ENCODE measurements at regions not wholly inside any gene's neighbourhood (a gene's known extent, or its start where the extent isn't known, plus 50 kb on each side); places are given as distances from the start of the nearest gene placed in this dataset.
A peak's percentile ranks its signal among the peaks of the same experiment; 100 is the strongest.

DNA sequence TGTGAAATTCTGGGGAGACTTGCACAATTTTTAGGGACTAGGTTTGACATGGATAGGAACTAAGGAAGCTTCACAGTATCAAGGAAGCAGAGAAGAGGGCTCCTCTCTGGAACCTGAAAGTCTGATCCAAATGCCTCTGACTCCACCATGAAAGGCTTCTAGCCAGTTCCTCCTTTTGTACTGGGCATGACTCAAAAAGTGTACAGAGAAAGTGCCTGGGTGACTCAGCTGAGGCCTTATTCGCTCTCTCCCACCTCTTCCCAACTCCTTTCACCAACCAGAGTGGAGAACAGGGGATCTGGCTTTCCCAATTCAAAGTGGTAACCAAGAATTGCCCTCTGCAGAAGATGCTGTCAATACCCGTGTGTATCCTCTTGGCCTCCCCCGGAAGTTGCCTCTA, 342.9 kb upstream of the PROK2 start:
- intact Hi-C loops (cut with DNase I) = no loop called here
- no peak for DNase-seq (ENCODE audit: extremely low spot score in 2 of 2)
- Histone ChIP-seq H3K36me3 (no peaks in the 10 kb centered on the region), H3K9me3 (no peaks in the 10 kb centered on the region), H3K4me1 (peaks cover 7% of the 10 kb centered on the region), H3K4me3 (no peak overlapping the region), H3K27me3 (no peaks in the 10 kb centered on the region), H3K27ac (no peak overlapping the region)
- TF ChIP-seq, protein P1, sequence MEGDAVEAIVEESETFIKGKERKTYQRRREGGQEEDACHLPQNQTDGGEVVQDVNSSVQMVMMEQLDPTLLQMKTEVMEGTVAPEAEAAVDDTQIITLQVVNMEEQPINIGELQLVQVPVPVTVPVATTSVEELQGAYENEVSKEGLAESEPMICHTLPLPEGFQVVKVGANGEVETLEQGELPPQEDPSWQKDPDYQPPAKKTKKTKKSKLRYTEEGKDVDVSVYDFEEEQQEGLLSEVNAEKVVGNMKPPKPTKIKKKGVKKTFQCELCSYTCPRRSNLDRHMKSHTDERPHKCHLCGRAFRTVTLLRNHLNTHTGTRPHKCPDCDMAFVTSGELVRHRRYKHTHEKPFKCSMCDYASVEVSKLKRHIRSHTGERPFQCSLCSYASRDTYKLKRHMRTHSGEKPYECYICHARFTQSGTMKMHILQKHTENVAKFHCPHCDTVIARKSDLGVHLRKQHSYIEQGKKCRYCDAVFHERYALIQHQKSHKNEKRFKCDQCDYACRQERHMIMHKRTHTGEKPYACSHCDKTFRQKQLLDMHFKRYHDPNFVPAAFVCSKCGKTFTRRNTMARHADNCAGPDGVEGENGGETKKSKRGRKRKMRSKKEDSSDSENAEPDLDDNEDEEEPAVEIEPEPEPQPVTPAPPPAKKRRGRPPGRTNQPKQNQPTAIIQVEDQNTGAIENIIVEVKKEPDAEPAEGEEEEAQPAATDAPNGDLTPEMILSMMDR (IDR thresholded peaks at IDR 0.05) = no peak
- no peak for TF ChIP-seq POLR2A (IDR thresholded peaks at IDR 0.05)
- TF ChIP-seq POLR2AphosphoS5 (IDR thresholded peaks at IDR 0.05; ENCODE audit: insufficient read depth in 1 of 2, low read depth in 1 of 2) = no peak

DNA sequence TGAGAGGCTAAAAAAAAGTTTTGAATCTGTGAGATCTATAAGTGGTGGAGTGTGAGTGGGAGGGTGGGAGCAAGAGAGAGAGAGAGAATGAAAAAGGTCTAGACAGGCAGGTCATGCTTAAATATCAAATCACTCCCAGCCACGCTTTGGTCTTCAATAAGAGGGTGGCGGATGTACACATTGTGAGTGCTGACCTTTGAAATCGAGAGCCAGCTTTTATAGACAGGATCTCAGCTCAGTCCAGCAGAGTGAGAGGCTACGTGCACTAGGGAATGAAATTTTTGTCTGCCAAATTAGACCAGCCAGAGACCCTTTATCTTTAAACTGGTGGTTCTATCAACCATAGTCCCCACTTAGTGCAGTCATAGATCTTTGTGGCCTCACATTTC, 342.3 kb upstream of the PROK2 start:
- TF ChIP-seq POLR2A (IDR thresholded peaks at IDR 0.05) (no peak), POLR2AphosphoS5 (IDR thresholded peaks at IDR 0.05; ENCODE audit: insufficient read depth in 1 of 2, low read depth in 1 of 2) (no peak)
- TF ChIP-seq, protein P1 (IDR thresholded peaks at IDR 0.05) = no peak
- Histone ChIP-seq H3K4me1 (peaks cover 7% of the 10 kb centered on the region), H3K27ac (no peak overlapping the region), H3K27me3 (no peaks in the 10 kb centered on the region), H3K9me3 (no peaks in the 10 kb centered on the region), H3K36me3 (no peaks in the 10 kb centered on the region), H3K4me3 (no peak overlapping the region)
- DNase-seq (ENCODE audit: extremely low spot score in 2 of 2) = no peak
- intact Hi-C loops (cut with DNase I) = no loop called here

DNA sequence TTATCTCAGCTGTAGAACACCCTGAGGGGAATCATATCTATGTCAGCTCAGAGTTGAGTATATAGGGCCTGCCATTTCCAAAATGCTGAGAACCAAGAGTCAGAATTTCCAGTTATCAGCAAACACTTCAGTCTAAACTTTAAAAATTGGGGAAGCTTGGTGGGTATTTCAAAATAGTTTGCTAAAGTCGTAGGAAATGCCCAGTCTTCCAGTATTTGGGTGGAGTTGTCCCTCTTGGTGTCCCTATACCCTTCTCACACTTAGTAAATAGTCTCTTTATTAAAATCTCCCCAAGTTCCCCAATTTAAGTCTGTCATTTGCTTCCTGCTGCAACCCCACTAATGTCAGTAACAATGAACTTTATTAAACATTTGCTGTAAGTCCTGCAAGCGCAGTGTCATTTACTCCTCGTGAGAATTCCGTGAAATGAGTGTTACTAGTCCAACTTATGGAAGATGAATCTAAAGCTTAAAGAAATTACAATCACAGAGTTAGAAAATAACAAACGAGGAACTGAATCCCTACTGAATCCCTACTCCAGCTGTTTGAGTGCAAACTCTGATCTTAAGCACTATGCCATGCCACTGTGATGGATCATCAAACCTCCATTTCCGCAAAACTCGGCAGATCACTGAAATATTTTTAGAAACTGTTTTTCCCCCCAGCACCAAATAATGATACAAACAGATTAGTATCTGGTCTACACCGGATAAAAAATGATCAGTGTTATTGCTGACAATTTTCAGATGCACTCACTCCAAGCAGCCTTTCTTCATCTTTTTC, 341.7 kb upstream of the PROK2 start:
- TF ChIP-seq POLR2A (IDR thresholded peaks at IDR 0.05) (no peak), POLR2AphosphoS5 (IDR thresholded peaks at IDR 0.05; ENCODE audit: insufficient read depth in 1 of 2, low read depth in 1 of 2) (no peak)
- TF ChIP-seq, protein P1 (IDR thresholded peaks at IDR 0.05) = no peak
- intact Hi-C loops (cut with DNase I) = no loop called here
- Histone ChIP-seq H3K27ac (no peak overlapping the region), H3K4me3 (no peak overlapping the region), H3K36me3 (no peaks in the 10 kb centered on the region), H3K9me3 (no peaks in the 10 kb centered on the region), H3K4me1 (peaks cover 7% of the 10 kb centered on the region), H3K27me3 (no peaks in the 10 kb centered on the region)
- no peak for DNase-seq (ENCODE audit: extremely low spot score in 2 of 2)

DNA sequence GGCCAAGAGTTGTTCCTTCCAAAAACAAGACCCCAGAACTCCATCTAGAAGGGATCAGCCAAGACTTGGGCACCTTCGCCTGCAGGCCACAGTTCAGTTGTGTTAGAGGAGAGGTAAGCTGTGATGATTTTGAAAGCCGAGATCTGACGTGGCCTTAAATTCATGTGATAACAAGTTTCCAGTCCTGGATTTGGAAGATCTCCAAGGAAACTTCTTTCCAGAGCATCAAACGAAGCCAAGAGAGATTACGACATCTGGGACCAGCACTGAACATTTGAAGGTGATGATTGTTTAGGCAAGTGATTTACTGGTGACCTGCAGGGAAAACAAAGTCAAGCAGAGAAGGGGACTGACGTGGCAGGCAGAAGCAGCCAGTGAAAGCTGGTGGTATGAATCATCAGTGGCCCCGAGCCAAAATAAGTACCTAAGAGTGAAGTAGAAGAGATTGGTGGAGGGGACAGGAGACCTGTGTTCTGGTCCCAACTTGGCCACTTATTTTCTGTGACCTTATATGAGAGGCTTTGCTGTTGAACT, 339.0 kb upstream of the PROK2 start:
- intact Hi-C loops (cut with DNase I) = no loop called here
- Histone ChIP-seq H3K27me3 (no peaks in the 10 kb centered on the region), H3K4me3 (no peak overlapping the region), H3K4me1 (peaks cover 7% of the 10 kb centered on the region), H3K36me3 (no peaks in the 10 kb centered on the region), H3K9me3 (no peaks in the 10 kb centered on the region), H3K27ac (no peak overlapping the region)
- DNase-seq (ENCODE audit: extremely low spot score in 2 of 2) = peak in 1 of 2 donors; percentile 94
- TF ChIP-seq, protein P1 (IDR thresholded peaks at IDR 0.05) = no peak
- TF ChIP-seq POLR2AphosphoS5 (IDR thresholded peaks at IDR 0.05; ENCODE audit: insufficient read depth in 1 of 2, low read depth in 1 of 2) = peak in 1 of 2 donors; percentile 86

All from vagina (tissue), 2 donors.